RWPE1 (cell line): ENCODE measurements at regions not wholly inside any gene's neighbourhood (a gene's known extent, or its start where the extent isn't known, plus 50 kb on each side); places are given as distances from the start of the nearest gene placed in this dataset.

Experiments
- CTCF ChIA-PET: fragments of 350-600 bp; sonication (Branson Sonifier 250); formaldehyde crosslinking; extraction: SDS; loops from one replicate; lab custom pipeline; 2021; lab: Yijun Ruan, JAX
- POLR2A ChIA-PET: fragments of 400-600 bp; formaldehyde crosslinking; extraction: SDS; loops from one replicate; lab custom pipeline; 2020; ENCODE audit warnings: antibody characterized with exemption; ENCODE audit not compliant: low non-redundant PET; lab: Yijun Ruan, JAX
- DNase-seq: peaks from one replicate; pipeline ENCODE4 v3.0.0; 2012; ENCODE audit warnings: low spot score
- H3K27ac ChIP-seq: fragments of 450-650 bp; 2 replicates; pipeline ENCODE4 v1.5.1; 2017
- CTCF ChIP-seq: fragments of 450-650 bp; conservative IDR thresholded peaks from 2 replicates; pipeline ENCODE4 v1.5.1; 2017; ENCODE audit warnings: low read depth, mild to moderate bottlenecking

- POLR2A ChIA-PET, result no interaction called here
- DNase-seq, result no peak
- CTCF ChIA-PET, result interaction anchor here (0.6 kb wide), 1 partner anchor 1590 kb away, joined by 5 read pairs; no protein-coding TSS in a partner anchor
- TF ChIP-seq CTCF, result no peak
- H3K27ac ChIP-seq, result no peak overlapping the region
These were observed 79.2 kb downstream of the BOD1 start for GRCh38 chr5:173537228-173537627.

GRCh38 chr5:173535976-173536639 lies 80.3 kb downstream of the BOD1 start:
- no peak overlapping the region for H3K27ac ChIP-seq
- TF ChIP-seq CTCF, result no peak
- DNase-seq, result no peak
- CTCF ChIA-PET, result interaction anchor here (0.6 to 1.7 kb wide), 2 partner anchors 37 to 512 kb away, joined by 6 to 7 read pairs; no protein-coding TSS in a partner anchor
- POLR2A ChIA-PET, result no interaction called here

GRCh38 chr5:173535166-173535975 lies 81.1 kb downstream of the BOD1 start:
- no peak for TF ChIP-seq CTCF
- no peak overlapping the region for H3K27ac ChIP-seq
- CTCF ChIA-PET, result interaction anchor here (0.6 to 1.7 kb wide), 2 partner anchors 38 to 511 kb away, joined by 6 to 7 read pairs; no protein-coding TSS in a partner anchor
- no peak for DNase-seq
- POLR2A ChIA-PET, result no interaction called here

- ChIA-PET POLR2A (no interaction called here), CTCF (interaction anchor here (0.7 to 1.7 kb wide), 2 partner anchors 13 to 38 kb away, joined by 3 to 7 read pairs; no protein-coding TSS in a partner anchor)
- no peak overlapping the region for H3K27ac ChIP-seq
- DNase-seq, result no peak
- no peak for TF ChIP-seq CTCF
These were observed 81.8 kb downstream of the BOD1 start for GRCh38 chr5:173534664-173535063.

- no peak for DNase-seq
- ChIA-PET POLR2A (no interaction called here), CTCF (interaction anchor here (0.5 to 1.7 kb wide), 4 partner anchors 14 to 628 kb away, joined by 3 to 7 read pairs (median 4); no protein-coding TSS in a partner anchor)
- no peak for TF ChIP-seq CTCF
- no peak overlapping the region for H3K27ac ChIP-seq
These were observed 82.4 kb downstream of the BOD1 start for GRCh38 chr5:173534031-173534430.

- ChIA-PET POLR2A (no interaction called here), CTCF (interaction anchor here (1.0 kb wide), 1 partner anchor 40 kb away, joined by 3 read pairs; no protein-coding TSS in a partner anchor)
- no peak overlapping the region for H3K27ac ChIP-seq
- no peak for TF ChIP-seq CTCF
- DNase-seq, result no peak
These were observed 83.7 kb downstream of the BOD1 start for GRCh38 chr5:173532689-173533250.
